GM18861 (cell line): ENCODE measurements at regions not wholly inside any gene's neighbourhood (a gene's known extent, or its start where the extent isn't known, plus 50 kb on each side); places are given as distances from the start of the nearest gene placed in this dataset.
"Not testable (repeated sequence)": the region's sequence is repeated elsewhere in the genome, so short reads cannot be mapped to it uniquely, and the experiment has no call there.

Experiments used
- ATAC-seq: cut with Tn5 transposase; IDR thresholded peaks from one replicate; pipeline ENCODE4 v1.9.1; 2021; ENCODE audit not compliant: unreplicated experiment

GRCh38 chr13:44853641-44854040 lies 135.6 kb downstream of the NUFIP1 start:
- ATAC-seq: no peak

GRCh38 chr13:44848920-44849676 lies 140.2 kb downstream of the NUFIP1 start:
- no peak for ATAC-seq

- ATAC-seq: not testable (repeated sequence)
Observed at GRCh38 chr13:44845281-44846058, 143.8 kb downstream of the NUFIP1 start.

- no peak for ATAC-seq
Observed at GRCh38 chr13:44844786-44845185, 144.5 kb downstream of the NUFIP1 start.

GRCh38 chr13:44843403-44843802 lies 145.9 kb downstream of the NUFIP1 start:
- no peak for ATAC-seq

- no peak for ATAC-seq
Observed at GRCh38 chr13:44842158-44842557, 147.1 kb downstream of the NUFIP1 start.

- no peak for ATAC-seq
Observed at GRCh38 chr13:44840131-44840530, 149.1 kb downstream of the NUFIP1 start.

GRCh38 chr13:44837250-44837649 lies 152.0 kb downstream of the NUFIP1 start:
- ATAC-seq: no peak

- ATAC-seq: no peak
Observed at GRCh38 chr13:44834404-44834803, 154.9 kb downstream of the NUFIP1 start.

GRCh38 chr13:44833626-44834025 lies 155.6 kb downstream of the NUFIP1 start:
- no peak for ATAC-seq

GRCh38 chr13:44833139-44833538 lies 156.1 kb downstream of the NUFIP1 start:
- no peak for ATAC-seq

- ATAC-seq: no peak
Observed at GRCh38 chr13:44826591-44827350, 162.5 kb downstream of the NUFIP1 start.

GRCh38 chr13:44825953-44826352 lies 163.3 kb downstream of the NUFIP1 start:
- no peak for ATAC-seq

- not testable (repeated sequence) for ATAC-seq
Observed at GRCh38 chr13:44823555-44823954, 165.7 kb downstream of the NUFIP1 start.

GRCh38 chr13:44822291-44822690 lies 167.0 kb downstream of the NUFIP1 start:
- no peak for ATAC-seq

- no peak for ATAC-seq
Observed at GRCh38 chr13:44819772-44820171, 169.5 kb downstream of the NUFIP1 start.

GRCh38 chr13:44819245-44819644 lies 170.0 kb downstream of the NUFIP1 start:
- ATAC-seq: no peak

- ATAC-seq: no peak
Observed at GRCh38 chr13:44818428-44818827, 170.8 kb downstream of the NUFIP1 start.

GRCh38 chr13:44818016-44818415 lies 171.3 kb downstream of the NUFIP1 start:
- ATAC-seq: no peak

GRCh38 chr13:44817131-44817671 lies 172.1 kb downstream of the NUFIP1 start:
- ATAC-seq: no peak

- ATAC-seq: no peak
Observed at GRCh38 chr13:44816701-44817100, 172.6 kb downstream of the NUFIP1 start.
